ENCODE measurements at regions not wholly inside any gene's neighbourhood (a gene's known extent, or its start where the extent isn't known, plus 50 kb on each side); places are given as distances from the start of the nearest gene placed in this dataset.

DNA sequence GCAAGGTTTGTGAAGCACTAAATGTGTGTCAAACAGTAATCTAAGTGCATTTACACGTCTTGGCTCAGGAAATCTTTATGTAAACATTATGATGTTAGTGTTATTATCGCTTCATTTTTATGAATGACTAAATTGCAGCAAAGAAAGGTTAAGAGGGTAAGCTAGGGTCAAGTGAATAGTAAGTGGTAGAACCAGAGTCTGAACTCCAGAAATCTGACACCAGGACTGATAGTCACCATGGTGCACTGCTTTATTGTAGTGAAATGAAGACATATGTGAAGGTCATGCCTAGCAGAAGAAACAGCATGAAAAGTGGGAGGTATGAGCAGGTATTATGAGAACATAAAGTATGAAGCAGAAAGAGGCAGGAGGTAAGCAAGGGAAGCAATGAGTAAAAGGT, 368.7 kb upstream of the TENM4 start:
- no peak for DNase-seq (ENCODE audit: low read depth in 1 of 2, low spot score in 1 of 2)
- Histone ChIP-seq H3K4me3 (replicated peaks; ENCODE audit: insufficient read depth, low read length) (no peak overlapping the region), H3K27me3 (ENCODE audit: insufficient read depth, poor library complexity, severe bottlenecking) (no peaks in the 10 kb centered on the region), H3K27ac (replicated peaks) (no peak overlapping the region)
- TF ChIP-seq GABPA (IDR thresholded peaks at IDR 0.05; ENCODE audit: low read depth) = no peak
- TF ChIP-seq SPI1 (IDR thresholded peaks at IDR 0.05; ENCODE audit: borderline replicate concordance, low read depth) = no peak
- TF ChIP-seq, protein P1, sequence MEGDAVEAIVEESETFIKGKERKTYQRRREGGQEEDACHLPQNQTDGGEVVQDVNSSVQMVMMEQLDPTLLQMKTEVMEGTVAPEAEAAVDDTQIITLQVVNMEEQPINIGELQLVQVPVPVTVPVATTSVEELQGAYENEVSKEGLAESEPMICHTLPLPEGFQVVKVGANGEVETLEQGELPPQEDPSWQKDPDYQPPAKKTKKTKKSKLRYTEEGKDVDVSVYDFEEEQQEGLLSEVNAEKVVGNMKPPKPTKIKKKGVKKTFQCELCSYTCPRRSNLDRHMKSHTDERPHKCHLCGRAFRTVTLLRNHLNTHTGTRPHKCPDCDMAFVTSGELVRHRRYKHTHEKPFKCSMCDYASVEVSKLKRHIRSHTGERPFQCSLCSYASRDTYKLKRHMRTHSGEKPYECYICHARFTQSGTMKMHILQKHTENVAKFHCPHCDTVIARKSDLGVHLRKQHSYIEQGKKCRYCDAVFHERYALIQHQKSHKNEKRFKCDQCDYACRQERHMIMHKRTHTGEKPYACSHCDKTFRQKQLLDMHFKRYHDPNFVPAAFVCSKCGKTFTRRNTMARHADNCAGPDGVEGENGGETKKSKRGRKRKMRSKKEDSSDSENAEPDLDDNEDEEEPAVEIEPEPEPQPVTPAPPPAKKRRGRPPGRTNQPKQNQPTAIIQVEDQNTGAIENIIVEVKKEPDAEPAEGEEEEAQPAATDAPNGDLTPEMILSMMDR (IDR thresholded peaks at IDR 0.05; ENCODE audit: insufficient read depth, low read length) = no peak
- no peak for TF ChIP-seq POLR2AphosphoS5 (IDR thresholded peaks at IDR 0.05; ENCODE audit: low read depth)

DNA sequence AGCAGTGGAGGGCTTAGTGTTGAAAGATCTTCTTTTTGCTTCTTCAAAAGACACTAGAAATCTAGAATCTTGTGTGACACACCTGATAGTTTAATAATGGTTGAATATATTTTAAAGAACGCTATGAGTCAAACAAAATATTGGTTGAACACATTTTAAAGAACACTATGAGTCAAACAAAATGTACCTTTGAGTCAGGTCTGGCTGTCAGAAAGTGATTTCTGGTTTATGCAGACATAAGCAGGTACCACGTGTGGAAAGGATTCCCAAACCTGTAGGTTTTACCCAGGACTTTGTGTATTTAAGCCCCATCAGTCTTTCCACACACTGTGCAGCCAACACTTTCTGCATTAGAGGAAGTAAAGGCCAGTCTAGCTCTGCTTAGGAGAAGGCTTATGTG, 366.7 kb upstream of the TENM4 start:
- no peak overlapping the region for H3K4me3 ChIP-seq (replicated peaks; ENCODE audit: insufficient read depth, low read length)
- no peak for DNase-seq (ENCODE audit: low read depth in 1 of 2, low spot score in 1 of 2)
- no peak overlapping the region for H3K27ac ChIP-seq (replicated peaks)
- no peak for TF ChIP-seq POLR2AphosphoS5 (IDR thresholded peaks at IDR 0.05; ENCODE audit: low read depth)
- TF ChIP-seq, protein P2, sequence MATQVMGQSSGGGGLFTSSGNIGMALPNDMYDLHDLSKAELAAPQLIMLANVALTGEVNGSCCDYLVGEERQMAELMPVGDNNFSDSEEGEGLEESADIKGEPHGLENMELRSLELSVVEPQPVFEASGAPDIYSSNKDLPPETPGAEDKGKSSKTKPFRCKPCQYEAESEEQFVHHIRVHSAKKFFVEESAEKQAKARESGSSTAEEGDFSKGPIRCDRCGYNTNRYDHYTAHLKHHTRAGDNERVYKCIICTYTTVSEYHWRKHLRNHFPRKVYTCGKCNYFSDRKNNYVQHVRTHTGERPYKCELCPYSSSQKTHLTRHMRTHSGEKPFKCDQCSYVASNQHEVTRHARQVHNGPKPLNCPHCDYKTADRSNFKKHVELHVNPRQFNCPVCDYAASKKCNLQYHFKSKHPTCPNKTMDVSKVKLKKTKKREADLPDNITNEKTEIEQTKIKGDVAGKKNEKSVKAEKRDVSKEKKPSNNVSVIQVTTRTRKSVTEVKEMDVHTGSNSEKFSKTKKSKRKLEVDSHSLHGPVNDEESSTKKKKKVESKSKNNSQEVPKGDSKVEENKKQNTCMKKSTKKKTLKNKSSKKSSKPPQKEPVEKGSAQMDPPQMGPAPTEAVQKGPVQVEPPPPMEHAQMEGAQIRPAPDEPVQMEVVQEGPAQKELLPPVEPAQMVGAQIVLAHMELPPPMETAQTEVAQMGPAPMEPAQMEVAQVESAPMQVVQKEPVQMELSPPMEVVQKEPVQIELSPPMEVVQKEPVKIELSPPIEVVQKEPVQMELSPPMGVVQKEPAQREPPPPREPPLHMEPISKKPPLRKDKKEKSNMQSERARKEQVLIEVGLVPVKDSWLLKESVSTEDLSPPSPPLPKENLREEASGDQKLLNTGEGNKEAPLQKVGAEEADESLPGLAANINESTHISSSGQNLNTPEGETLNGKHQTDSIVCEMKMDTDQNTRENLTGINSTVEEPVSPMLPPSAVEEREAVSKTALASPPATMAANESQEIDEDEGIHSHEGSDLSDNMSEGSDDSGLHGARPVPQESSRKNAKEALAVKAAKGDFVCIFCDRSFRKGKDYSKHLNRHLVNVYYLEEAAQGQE (IDR thresholded peaks at IDR 0.05; ENCODE audit: insufficient replicate concordance, low read depth) = no peak
- TF ChIP-seq, protein P1 (IDR thresholded peaks at IDR 0.05; ENCODE audit: insufficient read depth, low read length) = no peak
- no peak for TF ChIP-seq SPI1 (IDR thresholded peaks at IDR 0.05; ENCODE audit: borderline replicate concordance, low read depth)
- no peak for TF ChIP-seq GABPA (IDR thresholded peaks at IDR 0.05; ENCODE audit: low read depth)
- no peaks in the 10 kb centered on the region for H3K27me3 ChIP-seq (ENCODE audit: insufficient read depth, poor library complexity, severe bottlenecking)

DNA sequence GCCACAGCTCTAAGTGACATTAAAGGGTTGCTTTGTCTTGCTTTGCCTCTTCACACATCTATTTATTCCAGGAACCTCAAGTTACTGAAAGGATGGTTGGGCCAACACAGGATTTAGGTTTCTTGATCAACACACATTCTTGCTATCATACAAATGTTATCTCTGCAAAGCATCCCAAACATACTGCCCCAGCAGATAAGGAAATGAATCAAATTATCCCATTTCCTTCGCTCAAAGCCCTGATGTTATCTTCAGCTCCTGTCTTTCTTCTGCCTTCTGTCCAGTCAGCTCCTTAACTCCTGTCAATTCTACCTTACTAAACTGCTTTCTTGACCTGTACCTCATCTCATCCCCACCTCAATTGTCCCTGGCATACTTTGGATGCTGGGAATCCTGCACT, 355.9 kb upstream of the TENM4 start:
- H3K27ac ChIP-seq (replicated peaks) = no peak overlapping the region
- no peak overlapping the region for H3K4me3 ChIP-seq (replicated peaks; ENCODE audit: insufficient read depth, low read length)

More for the DNA sequence above, 355.9 kb upstream of the TENM4 start:
- H3K27me3 ChIP-seq (ENCODE audit: insufficient read depth, poor library complexity, severe bottlenecking) = no peaks in the 10 kb centered on the region
- TF ChIP-seq GABPA (IDR thresholded peaks at IDR 0.05; ENCODE audit: low read depth) (no peak), POLR2AphosphoS5 (IDR thresholded peaks at IDR 0.05; ENCODE audit: low read depth) (no peak), SPI1 (IDR thresholded peaks at IDR 0.05; ENCODE audit: borderline replicate concordance, low read depth) (no peak)
- TF ChIP-seq, protein P1 (IDR thresholded peaks at IDR 0.05; ENCODE audit: insufficient read depth, low read length) = no peak
- TF ChIP-seq, protein P2 (IDR thresholded peaks at IDR 0.05; ENCODE audit: insufficient replicate concordance, low read depth) = no peak
- no peak for DNase-seq (ENCODE audit: low read depth in 1 of 2, low spot score in 1 of 2)

Data from HL-60 (cell line).